ENCODE measurements at regions not wholly inside any gene's neighbourhood (a gene's known extent, or its start where the extent isn't known, plus 50 kb on each side); places are given as distances from the start of the nearest gene placed in this dataset.

GRCh38 chr6:21514288-21514687 lies 79.3 kb upstream of the SOX4 start:
- TF ChIP-seq CTCF (conservative IDR thresholded peaks at IDR 0.05) = no peak
- TF ChIP-seq ZFX (IDR thresholded peaks at IDR 0.05) = no peak
